ENCODE measurements at regions not wholly inside any gene's neighbourhood (a gene's known extent, or its start where the extent isn't known, plus 50 kb on each side); places are given as distances from the start of the nearest gene placed in this dataset.

DNA sequence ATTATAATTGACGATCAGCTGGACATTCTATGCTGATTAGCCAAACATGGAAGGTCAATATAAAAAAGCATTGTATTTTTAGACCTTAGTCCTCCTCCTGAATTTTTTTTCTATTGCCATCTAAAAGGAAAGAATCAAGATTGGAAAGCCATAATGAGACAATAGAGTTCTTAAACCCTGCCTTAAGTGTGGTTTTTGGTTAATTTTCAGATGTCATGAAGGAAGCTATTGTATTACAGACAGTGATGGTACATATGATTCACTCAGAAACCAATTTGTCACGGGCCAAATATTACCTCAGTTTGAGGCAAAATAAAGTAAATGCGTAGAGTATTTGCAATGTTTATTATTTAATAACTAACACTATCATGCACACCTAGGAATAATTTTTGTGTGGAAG lies 1164.0 kb upstream of the RAG2 start:
- DNase-seq (ENCODE audit: low read depth): no peak

DNA sequence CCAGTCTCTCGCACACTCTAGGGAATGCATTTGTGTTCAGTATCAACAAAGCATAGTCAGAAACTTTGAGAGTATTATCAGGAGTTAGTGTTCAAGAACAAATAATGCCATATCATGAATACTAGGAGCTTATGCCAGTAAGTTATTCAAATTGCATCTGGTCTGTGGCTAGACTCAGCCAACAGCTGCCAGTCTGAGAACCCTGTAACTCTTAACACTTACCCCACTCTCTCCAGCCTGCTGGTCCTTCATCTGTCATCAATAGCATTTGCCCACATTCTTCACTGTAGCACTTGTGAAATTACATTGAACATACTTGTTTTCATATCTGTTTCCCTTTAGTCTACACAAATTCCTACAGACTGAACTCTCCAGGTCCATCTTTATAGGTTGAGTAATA lies 1157.5 kb upstream of the RAG2 start:
- DNase-seq (ENCODE audit: low read depth): no peak

DNA sequence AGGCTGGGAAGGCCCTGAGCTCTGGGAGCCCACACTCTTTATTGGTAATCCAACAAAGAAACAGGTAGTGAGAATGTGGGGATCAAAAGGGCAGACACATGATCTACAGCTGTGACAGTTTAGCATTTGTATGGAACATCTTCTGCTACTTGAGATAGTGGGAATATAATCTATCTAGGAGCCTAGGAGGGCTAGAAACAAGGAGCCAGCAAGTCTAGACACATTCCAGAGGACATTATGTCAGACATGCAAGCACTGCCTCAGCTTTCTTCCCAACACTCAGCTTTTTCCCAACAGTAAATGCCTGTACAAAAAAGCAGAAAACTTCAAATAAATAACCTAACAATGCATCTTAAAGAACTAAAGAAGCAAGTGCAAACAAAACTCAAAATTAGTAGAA lies 1150.6 kb upstream of the RAG2 start:
- no peak for DNase-seq (ENCODE audit: low read depth)

DNA sequence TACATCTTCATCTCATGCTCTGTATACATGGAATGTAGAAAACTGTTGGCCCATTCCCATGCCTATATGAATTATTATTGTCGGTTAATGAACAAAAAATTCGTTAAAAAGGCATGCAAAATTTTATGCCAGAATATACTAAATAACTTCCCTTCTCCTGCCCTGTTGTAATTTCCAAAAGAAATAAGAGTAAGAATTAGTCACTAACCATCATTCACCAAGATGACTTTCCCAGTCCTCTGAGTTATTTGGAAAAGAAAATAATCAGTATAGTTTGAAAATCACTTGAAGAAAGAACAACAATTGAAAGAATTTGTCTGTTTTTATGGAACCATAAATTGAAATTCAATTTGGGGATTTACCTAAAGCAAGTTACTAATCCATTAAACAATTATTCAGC lies 1149.1 kb upstream of the RAG2 start:
- no peak for DNase-seq (ENCODE audit: low read depth)

DNA sequence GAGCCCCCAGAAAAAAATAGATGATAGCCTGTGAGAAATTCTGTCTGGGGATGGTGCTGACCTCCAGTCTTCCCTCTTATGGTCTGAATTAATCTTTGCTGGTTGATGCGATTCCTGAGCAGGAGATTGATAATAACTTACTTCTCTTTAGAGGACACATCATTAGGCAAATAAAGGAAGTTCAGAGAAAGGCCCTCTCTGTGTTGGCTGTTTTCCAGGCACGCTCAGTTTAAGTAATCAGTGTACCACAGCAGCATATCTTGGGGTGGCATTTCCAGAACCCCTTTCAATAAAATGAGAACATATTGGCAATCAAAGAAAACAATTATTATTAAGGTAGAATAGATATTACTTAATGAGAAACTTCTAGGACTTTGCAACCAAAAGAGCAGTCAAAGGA lies 1129.3 kb upstream of the RAG2 start:
- no peak for DNase-seq (ENCODE audit: low read depth)

DNA sequence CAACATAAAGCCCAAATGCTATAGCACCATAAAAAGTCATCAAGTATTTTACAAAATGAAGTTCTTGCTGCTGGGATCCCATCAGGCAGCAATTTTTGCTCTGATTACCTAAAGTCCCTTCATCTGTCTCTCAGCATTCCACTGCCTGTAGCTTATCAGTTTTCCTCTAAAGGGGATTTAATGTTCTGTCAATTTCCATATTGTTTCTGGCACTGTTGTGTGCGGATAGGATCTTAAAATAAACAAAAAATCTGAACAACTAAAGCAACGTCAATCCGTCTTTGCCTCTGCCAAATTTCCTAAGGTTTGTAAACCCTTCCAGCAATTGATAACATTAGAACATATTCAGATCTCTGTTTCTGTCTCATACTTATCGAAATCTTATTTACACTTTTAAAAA lies 1126.3 kb upstream of the RAG2 start:
- DNase-seq (ENCODE audit: low read depth): no peak

DNA sequence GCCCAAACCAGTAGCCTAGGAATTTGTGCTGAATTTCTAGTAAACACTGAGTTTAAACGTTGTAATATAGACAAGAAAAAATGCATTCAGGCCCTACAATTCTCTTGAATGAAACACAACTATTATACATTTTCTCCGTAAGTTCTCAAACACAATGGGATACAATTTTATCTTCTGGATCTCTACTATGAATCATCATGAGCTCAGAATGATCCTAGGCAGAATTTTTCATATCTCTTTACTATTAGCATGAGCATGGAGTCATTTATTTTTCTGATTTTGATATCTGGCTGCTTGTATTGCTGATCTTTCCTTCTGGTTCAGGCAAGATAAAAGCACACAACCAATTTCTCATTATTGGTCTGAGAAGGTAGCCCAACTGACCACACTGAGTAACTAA lies 1123.4 kb upstream of the RAG2 start:
- no peak for DNase-seq (ENCODE audit: low read depth)

DNA sequence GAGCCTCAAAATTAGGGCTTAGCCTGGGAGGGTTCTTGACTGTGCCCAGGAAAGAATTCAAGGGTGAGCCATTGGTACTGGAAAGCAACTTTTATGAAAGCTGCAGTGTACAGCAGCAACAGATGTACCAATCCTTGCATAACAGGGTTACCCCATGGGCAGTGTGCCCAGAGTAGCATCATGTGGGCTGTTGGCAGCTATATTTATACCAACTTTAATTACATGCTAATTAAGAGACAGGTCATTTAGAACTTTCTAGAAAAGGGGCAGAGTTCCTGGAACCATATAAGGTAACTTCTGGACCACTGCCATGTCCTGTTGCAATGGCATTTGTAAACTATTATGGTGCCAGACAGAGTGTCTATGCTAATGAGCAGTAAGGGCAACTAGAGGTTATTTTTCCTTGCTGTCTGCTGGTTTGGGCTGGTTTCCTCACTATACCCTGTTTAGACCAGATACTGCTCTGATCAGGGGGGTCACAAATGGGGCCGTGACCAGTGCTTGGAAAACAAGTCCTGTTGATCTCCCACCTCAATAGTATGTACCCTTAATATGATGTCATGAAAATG lies 1120.5 kb upstream of the RAG2 start:
- DNase-seq (ENCODE audit: low read depth): no peak

DNA sequence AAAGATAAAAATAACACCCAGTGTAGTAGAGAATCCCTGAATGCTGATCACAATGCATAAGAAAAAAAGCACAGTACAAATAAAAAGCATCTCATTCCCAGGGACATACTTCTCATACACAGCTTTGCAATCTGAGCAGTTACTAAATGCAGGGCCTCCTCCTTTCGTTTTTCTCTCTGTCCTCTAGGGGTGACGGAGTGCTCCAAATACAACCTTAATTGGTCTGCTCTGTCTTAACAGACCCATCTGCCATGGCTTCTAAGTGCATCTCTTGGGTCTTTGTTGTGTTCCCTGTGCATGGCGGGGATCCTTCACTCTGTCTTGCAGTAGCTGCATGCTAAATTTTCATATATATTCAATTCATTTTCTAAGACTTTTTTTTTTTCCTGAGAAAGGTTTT lies 1114.2 kb upstream of the RAG2 start:
- DNase-seq (ENCODE audit: low read depth): no peak

DNA sequence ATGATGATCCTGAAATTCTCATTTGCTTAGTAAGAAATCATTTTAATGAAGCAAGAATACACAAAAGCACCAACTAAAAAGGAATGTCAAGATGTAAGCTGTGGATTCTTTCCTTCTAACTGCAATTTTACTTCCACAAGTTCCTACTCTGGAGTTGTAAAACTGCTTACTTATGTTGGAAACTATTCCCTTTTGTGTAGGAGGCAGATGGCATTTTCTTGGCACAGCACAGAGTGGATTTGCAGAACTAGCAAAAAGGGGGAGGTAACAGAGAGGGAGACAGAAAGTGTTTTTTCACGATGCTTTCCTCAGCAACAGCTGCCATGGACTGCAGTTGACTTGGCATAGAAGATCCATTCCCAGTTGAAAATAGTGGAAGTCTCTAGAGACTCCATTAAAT lies 1112.0 kb upstream of the RAG2 start:
- DNase-seq (ENCODE audit: low read depth): no peak

DNA sequence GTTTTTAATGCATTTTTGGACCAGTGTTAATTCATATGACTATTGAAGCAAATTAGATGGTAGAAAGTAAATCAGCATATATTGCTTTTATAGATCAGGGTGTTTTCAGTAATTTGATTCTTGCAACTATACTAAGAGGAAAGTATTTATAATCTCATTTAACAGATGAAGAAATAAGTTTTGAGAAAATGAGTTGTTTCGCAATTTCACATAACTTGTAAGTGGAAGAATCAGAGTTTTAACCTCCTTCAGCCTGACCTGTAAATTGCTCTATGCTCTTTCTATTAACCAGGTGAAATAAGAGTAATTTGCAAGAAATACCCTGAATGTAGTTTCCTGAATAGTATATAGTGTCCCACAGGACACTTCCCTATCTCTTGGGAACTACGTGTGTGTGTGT lies 1106.8 kb upstream of the RAG2 start:
- no peak for DNase-seq (ENCODE audit: low read depth)

DNA sequence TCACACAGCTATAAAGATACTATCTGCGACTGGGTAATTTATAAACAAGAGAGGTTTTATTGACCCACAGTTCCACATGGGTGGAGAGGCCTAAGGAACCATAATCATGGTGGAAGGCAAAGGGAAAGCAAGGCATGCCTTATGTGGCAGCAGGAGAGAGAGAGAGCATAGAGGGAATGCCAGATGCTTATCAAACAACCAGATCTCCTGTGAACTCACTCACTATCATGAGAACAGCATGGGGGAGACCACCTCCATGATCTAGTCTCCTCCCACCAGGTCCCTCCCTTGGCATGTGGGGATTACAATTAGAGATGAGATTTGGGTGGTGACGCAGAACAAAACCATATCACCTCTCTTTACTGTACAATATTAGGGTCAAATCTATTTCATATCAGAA lies 1101.6 kb upstream of the RAG2 start:
- DNase-seq (ENCODE audit: low read depth): no peak

DNA sequence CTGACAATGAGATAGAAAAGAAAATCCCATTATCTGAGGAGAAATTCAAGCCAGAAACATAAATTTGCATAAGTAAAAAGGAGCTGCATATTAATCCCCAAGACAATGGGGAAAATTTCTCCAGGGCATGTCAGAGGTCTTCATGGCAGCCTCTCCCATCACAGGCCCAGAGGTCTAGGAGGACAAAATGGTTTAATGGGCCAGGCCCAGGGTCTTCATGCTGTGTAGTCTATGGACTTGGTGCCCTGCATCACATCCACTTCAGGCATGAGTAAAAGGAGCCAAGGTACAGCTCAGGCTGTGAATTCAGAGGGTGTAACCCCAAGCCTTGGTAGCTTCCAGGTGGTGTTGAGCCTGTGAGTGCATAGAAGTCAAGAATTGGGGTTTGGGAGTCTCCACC lies 1097.2 kb upstream of the RAG2 start:
- DNase-seq (ENCODE audit: low read depth): no peak

DNA sequence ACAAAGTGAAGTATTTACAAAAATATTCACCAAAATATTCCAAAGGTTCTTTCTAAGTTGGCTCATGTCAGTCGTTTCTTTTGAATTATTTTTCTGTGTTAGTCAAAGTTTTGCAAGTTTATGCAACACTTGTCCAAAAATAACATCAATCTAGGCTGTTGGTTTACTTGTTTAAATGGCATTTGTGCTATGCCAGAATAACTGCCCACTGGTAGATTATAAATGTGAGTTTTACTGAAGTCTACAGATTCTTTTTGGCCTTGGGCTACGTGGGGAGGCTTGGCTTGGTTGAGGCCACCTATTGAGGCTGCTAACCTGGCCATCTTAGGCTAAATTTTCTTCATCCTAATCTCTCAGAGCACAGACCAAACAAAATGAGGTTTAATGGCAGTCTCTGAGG lies 1091.9 kb upstream of the RAG2 start:
- DNase-seq (ENCODE audit: low read depth): no peak

DNA sequence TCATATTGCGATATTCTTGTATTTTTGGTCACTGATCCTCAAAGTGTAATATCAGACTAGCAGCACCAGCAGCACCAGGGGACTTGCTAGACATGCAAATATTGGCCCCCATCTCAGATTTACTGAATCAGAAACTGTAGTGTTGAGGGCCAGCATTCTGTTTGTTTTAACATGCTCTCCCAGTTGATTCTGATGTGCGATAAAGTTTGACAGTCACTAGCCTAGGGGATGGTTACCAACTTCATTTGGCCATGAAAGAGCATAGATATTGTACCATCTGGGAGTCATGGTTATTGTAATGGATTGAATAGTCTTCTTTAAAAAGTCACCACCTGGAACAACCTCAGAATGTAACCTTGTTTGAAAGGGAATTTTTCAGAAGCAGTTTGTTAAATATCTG lies 1090.4 kb upstream of the RAG2 start:
- no peak for DNase-seq (ENCODE audit: low read depth)

DNA sequence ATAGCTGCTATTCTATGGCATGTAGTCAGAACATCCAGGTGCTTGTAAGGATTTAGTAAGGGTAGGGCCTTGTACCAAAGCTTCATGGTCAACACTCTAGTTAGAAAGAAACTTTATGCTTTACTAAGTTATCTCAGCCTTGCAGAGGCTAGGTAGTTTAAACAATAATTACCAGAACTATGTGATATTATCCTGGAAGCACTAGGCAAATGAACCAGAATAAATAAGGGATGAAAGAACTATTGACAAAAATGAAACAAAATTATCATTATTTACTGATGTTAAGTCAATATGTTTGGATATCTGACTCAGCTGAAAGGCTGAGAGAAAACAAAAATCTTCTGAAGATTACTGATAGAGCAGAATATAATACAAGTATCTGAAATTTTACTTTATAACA lies 1089.1 kb upstream of the RAG2 start:
- no peak for DNase-seq (ENCODE audit: low read depth)

DNA sequence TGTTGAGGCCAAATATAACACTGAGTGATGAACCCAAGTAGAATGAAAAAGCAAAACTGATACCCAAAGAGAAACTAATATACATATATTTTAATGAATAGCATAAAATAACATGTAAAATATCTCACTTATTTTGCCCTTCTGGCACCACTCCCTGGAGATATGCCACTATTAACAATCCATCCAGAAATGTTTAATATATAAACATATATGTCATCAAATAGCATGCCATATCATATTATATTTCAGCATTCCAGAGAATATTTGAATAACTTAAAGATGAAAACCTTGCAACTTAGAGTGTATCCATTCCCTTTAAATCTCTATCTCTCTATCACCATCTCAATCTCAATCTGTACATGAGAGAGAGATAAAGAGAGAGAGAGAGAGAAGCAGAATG lies 1073.3 kb upstream of the RAG2 start:
- DNase-seq (ENCODE audit: low read depth): no peak

DNA sequence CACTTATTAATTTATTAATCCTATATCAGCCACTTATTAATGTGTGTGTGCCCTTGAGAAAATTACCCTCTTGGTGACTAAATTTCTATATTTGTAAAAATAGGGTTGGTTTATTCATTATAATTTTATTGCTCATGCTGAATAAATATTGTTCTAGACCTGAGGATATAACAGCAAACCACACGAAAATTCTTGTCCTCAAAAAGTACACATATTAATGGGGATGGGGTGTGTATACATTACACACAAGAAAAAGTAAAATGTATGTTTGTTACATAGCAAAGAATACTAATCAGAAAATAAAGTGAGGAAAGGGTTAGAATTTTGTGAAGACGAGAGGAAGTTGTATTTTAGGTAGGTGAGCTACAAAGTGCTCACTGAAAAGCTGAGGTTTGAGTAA lies 1068.9 kb upstream of the RAG2 start:
- DNase-seq (ENCODE audit: low read depth): no peak

DNA sequence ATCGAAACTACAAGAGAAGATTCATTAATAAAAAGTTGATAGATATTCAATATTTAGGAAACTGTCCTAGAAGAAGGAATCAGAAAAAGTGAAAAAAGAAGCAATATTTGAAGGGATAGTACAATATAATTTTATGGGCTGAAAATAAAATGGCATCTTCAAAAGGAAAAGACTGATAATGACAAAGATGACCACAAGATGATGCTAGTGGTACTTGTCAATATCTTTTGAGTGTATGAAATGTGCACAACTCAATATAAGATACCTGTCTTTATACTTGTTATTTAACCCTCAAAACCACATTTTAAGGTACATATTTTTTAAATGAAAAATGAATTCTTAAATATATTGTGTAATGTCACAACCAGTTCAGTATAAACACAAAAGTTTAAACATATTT lies 1059.6 kb upstream of the RAG2 start:
- no peak for DNase-seq (ENCODE audit: low read depth)

DNA sequence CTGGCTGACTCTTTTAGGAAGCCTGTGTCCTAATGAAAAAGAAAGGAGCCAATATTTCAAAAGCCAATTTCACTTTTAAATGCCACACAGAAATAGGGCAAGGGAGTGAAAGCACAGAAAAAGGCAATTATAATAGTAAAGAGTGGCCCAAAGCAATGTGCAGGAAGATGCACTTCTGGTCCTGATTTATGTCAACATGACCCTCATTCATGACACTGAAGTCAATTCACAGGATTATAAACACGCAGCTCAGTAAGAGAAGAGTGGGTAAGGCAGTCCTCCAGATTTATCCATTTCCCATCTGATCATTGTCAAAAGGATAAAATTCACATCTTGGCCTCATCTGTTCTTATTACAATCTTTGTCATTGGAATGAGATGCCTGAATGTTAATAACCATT lies 1049.7 kb upstream of the RAG2 start:
- DNase-seq (ENCODE audit: low read depth): no peak

DNA sequence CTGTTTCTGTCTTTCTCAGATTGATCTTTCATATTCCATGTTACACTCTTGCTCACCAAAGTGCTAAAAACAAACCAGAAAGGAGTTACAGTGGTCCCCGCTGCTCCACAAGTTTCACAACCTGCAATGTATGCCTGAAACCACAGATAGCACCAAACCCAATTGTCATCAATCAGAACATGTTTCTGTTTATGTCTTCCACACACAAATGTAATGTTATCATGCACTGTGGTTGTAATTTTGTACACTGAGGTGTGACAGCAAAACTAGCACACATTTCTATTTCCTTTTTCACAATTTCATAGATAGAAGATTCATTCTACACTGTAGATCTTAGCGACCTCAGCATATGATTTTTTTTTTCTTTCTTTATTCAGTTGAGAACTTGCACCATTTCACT lies 1045.9 kb upstream of the RAG2 start:
- no peak for DNase-seq (ENCODE audit: low read depth)

DNA sequence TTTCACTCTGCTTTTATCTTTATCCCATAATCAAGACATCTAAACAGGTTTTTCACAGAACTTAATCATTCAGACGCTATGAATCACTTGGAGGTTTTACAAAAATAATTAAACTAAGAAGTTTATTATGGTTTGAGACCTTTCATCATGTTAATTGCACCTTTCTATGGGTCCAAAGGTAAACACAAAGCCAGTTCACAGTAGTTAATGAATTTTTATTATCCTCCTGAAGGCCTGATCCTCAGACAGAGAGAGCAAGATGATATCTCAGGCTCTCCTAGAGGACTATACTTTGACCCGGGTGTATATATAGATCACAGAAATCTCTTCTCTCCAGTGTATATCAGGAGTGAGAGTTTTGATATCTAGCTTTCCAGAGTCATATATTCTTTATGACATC lies 1044.3 kb upstream of the RAG2 start:
- no peak for DNase-seq (ENCODE audit: low read depth)

DNA sequence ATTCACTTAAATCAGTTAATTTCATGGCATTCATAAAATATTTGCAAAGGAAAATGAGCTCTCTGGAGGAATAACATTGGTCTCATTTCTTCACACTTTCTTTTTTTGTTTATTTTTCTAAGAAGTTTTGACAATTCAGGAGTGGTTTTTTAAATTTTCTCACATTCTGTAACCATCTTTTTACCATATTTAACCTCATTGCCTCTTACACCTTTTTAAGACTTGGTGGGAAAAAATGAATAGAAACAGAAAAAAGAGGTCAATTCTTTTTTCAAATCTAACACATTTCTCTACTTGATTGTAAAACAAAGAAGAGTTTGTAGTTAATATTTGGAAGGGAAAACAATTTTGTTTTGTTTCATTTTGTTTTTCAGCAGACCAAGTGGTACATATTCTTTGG lies 1034.7 kb upstream of the RAG2 start:
- no peak for DNase-seq (ENCODE audit: low read depth)

DNA sequence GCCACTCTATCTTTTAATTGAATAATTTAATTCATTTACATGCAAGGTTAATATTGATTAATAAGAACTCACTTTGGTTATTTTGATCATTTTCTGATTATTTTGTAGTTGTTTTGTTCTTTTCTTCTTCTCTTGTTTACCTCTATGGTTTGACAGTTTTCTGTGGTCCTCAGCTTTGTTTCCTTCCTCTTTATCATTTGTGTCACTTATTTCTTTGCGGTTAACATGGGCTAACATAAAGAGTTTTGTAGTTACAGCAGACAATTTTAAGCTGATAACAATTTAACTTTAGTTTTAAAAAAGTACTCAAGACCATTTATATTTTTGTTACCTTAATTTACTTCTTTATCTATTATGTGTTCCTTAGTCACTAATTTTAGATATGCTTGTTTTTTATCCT lies 1032.8 kb upstream of the RAG2 start:
- DNase-seq (ENCODE audit: low read depth): no peak

DNA sequence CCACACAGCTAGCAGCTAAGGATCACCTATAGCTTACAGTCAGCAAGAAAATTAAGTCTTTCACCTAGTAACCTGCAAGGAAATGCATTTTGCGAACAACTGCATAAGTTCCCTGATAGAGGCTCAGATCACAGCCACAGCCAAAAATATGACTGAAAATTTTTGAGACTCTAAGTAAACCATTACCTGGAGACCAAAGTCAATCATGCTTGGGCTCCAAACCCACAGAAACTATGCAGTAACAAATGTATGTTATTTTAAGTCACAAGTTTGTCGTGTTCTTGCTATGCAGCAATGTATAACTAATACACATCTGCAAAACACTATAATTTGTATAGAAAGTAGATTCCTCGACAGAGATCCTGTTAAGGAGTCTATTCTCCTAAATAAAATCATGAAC lies 1025.7 kb upstream of the RAG2 start:
- no peak for DNase-seq (ENCODE audit: low read depth)
